GM12873 (cell line): ENCODE measurements at regions not wholly inside any gene's neighbourhood (a gene's known extent, or its start where the extent isn't known, plus 50 kb on each side); places are given as distances from the start of the nearest gene placed in this dataset.

Experiments used
- CTCF ChIP-seq: IDR thresholded peaks from 2 replicates; pipeline ENCODE4 v1.5.1; 2012; ENCODE audit warnings: low read depth, mild to moderate bottlenecking, moderate library complexity, low read length, control low read depth; ENCODE audit not compliant: insufficient read depth; ENCODE audit errors: missing control alignments

GRCh38 chr1:4984841-4985240, 330.4 kb downstream of the AJAP1 start:
- TF ChIP-seq CTCF: no peak

- no peak for TF ChIP-seq CTCF
Measured at GRCh38 chr1:4980211-4980610, 325.8 kb downstream of the AJAP1 start.

- TF ChIP-seq CTCF: no peak
Measured at GRCh38 chr1:4978660-4979390, 324.4 kb downstream of the AJAP1 start.

- no peak for TF ChIP-seq CTCF
Measured at GRCh38 chr1:4977701-4978100, 323.3 kb downstream of the AJAP1 start.

GRCh38 chr1:4976859-4977440, 322.5 kb downstream of the AJAP1 start:
- TF ChIP-seq CTCF: no peak

- no peak for TF ChIP-seq CTCF
Measured at GRCh38 chr1:4975856-4976255, 321.4 kb downstream of the AJAP1 start.

GRCh38 chr1:4974981-4975685, 320.7 kb downstream of the AJAP1 start:
- no peak for TF ChIP-seq CTCF
